22Rv1 (cell line): ENCODE measurements at regions not wholly inside any gene's neighbourhood (a gene's known extent, or its start where the extent isn't known, plus 50 kb on each side); places are given as distances from the start of the nearest gene placed in this dataset.
"Not testable (repeated sequence)": the region's sequence is repeated elsewhere in the genome, so short reads cannot be mapped to it uniquely, and the experiment has no call there.

Experiments
- H3K27ac ChIP-seq: fragments of 450-650 bp; 2 replicates; pipeline ENCODE4 v1.5.1; 2017
- ZFX ChIP-seq: fragments of 450-650 bp; IDR thresholded peaks from 2 replicates; pipeline ENCODE4 v1.6.1; 2017; ENCODE audit warnings: antibody characterized with exemption, borderline replicate concordance
- TF ChIP-seq, protein P1 (sequence below): fragments of 450-650 bp; IDR thresholded peaks from 2 replicates; pipeline ENCODE4 v1.5.1; 2017; ENCODE audit warnings: mild to moderate bottlenecking

DNA sequence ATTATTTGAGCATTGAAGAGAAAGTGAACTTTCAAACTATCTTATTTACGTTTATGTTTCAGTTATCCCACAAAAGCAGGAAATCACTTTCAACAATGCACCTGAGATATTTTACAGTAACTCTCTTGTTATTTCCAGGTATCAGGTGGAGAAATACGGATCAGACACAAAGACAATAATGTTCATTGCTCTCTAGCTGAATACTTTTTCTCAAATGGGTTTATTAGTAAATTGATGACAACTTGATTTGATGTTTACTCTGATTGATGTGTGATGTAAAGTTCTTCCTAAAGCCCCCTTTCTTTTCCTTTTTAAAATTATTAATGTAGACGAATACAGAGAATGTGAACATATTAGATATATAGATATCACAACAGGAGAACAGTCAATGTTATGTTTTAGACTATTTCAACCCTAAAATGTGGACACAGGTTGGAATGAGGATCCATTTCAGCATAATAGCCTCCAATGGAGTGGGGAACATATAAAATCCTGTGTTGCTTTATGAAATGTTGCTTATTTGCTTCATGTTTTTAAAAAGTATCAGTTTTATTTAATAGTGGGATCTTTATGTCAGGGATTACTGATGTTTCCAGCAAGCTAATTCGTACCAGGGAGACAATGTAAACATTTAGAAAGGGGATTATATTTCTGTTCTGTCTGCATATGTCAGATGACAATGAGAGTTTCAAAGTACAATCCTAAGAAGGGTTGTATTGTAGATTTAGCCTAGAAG is 1522.3 kb upstream of the TPTE start:
- H3K27ac ChIP-seq, result no peak overlapping the region
- TF ChIP-seq ZFX, result no peak
- TF ChIP-seq, protein P1, sequence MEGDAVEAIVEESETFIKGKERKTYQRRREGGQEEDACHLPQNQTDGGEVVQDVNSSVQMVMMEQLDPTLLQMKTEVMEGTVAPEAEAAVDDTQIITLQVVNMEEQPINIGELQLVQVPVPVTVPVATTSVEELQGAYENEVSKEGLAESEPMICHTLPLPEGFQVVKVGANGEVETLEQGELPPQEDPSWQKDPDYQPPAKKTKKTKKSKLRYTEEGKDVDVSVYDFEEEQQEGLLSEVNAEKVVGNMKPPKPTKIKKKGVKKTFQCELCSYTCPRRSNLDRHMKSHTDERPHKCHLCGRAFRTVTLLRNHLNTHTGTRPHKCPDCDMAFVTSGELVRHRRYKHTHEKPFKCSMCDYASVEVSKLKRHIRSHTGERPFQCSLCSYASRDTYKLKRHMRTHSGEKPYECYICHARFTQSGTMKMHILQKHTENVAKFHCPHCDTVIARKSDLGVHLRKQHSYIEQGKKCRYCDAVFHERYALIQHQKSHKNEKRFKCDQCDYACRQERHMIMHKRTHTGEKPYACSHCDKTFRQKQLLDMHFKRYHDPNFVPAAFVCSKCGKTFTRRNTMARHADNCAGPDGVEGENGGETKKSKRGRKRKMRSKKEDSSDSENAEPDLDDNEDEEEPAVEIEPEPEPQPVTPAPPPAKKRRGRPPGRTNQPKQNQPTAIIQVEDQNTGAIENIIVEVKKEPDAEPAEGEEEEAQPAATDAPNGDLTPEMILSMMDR, result no peak

DNA sequence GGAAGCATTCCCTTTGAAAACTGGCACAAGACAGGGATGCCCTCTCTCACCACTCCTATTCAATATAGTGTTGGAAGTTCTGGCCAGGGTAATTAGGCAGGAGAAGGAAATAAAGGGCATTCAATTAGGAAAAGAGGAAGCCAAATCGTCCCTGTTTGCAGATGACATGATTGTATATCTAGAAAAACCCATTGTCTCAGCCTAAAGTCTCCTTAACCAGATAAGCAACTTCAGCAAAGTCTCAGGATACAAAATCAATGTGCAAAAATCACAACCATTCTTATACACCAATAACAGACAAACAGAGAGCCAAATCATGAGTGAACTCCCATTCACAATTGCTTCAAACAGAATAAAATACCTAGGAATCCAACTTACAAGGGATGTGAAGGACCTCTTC is 1521.3 kb upstream of the TPTE start:
- not testable (repeated sequence) for H3K27ac ChIP-seq

DNA sequence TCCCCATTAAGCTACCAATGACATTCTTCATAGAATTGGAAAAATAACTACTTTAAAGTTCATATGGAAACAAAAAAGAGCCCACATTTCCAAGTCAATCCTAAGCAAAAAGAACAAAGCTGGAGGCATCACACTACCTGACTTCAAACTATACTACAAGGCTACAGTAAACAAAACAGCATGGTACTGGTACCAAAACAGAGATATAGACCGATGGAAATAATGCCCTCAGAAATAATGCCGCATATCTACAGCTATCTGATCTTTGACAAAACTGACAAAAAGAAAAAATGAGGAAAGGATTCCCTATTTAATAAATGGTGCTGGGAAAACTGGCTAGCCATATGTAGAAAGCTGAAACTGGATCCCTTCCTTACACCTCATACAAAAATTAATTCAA is 1520.7 kb upstream of the TPTE start:
- H3K27ac ChIP-seq, result not testable (repeated sequence)

DNA sequence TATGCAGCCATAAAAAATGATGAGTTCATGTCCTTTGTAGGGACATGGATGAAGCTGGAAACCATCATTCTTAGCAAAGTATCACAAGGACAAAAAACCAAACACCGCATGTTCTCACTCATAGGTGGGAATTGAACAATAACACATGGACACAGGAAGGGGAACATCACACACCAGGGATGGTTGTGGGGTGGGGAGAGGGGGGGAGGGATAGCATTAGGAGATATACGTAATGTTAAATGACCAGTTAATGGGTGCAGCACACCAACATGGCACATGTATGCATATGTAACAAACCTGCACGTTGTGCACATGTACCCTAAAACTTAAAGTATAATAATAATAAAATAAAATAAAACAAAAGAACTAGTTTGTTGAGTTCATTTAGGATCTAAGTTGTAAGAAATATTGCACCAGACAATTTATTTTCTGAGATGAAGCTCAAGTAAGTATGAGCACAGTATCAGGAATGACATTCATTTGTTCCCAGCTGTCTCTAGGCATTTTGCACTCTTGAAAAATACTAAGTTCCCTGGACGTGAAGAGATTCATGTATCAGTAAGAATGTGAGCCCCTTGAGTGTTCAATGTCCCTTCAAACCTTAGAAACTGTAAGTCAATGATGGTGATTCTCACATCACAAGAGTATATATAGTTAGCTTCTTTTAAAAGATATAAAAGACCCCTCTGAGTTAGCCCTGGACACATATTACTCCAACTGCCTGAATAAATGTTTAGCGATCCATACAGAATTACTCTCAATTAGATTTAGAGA is 1519.3 kb upstream of the TPTE start:
- not testable (repeated sequence) for H3K27ac ChIP-seq

DNA sequence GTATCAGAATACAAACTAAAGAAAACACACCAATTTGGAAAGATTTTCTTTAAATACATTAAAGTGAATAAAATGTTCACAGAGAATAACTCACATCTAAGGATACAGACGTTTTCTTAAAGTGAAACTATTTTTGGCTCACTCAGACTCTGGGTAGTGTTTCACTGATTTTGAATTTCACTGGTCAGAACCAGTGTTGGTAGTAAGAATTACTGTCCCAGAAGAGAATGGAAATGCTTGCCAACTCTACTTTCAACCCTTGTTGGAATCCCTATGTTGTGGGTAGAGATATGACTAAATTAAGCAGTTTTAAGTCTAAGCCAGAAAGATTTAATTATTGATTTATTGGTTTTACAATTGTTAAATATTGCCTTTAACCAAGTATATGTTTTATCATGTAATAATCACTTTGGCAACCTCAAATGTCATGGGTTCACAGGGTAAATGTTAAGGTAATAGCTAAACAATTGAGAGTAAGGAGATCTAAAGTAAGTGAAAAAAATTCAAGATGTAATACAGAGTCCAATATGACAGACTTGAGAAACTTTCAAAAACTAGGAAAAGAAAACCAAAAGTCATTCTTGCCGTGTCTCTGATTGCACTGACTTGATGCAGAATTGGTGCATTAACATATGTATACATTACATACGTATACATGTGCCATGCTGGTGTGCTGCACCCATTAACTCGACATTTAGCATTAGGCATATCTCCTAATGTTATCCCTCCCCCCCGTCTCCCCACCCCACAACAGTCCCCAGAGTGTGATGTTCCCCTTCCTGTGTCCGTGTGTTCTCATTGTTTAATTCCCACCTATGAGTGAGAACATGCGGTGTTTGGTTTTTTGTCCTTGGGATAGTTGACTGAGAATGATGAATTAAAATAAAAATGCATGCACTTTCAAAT is 1517.2 kb upstream of the TPTE start:
- not testable (repeated sequence) for H3K27ac ChIP-seq

DNA sequence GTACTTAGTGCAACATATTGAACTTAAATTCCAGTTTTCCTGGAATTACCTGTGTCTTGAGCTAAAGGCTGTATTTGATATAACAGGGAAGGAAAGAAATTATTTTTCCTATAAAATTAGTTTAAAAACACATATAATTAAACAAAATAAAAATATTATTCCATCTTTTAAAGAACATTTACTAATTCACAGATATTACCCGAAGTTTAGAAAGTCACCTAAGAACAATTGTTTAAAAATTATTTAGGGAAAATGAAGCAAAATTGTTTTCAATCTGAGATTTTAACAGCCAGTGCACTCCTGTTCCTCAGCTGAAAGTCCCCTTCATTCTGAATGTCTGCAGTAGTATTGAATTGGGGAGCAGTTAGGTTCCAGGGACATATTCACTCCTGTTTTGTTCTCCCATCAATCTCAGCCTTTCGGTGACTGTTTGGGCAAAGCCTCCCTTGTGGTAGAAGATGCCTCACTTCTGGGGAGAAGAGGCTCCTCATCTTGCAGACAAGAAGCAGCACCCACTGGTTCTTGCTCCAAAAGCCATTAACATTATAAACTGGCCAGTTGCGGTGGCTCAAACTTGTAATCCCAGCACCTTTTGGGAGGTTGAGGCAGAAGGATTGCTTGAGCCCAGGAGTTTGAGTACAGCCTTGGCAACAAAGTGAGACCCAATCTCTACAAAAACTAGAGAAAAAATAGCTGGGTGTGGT is 1516.4 kb upstream of the TPTE start:
- H3K27ac ChIP-seq, result not testable (repeated sequence)

DNA sequence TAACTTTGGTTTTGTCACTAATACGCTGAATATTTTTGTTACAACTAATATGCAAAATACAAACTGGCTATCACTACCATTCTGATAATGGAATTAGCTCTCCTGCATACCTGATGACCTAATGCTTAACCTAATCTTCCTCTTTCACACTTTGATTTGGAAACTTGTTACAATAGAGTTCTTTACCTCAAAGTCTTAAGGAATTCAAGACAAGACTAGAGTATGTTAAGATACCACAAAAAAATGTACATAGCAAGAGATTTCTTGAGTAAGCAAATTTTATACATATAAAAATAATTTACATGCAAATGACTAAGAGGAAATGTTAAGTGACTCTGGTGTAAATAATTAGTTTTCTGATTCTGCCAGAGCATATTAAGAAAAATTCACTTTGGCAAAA is 1515.7 kb upstream of the TPTE start:
- not testable (repeated sequence) for H3K27ac ChIP-seq

DNA sequence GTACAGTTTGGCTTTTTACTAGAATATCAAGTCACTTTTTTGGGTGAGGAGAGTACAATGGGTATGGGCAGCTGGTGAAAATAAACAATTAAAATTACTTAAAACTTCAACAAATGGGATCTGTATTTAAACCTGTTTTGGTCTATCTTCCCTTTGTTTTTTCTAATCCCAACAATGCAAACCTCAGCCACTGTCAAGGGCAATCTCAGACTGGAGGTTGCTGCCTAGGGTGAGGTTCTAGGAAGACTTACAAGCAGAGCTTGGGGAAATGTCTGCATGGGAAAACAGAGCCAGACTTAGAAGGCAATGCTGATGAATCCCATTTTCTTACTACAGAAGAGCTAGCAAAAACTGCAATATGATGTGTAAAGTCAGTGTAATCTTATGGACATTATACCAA is 1515.3 kb upstream of the TPTE start:
- not testable (repeated sequence) for H3K27ac ChIP-seq

DNA sequence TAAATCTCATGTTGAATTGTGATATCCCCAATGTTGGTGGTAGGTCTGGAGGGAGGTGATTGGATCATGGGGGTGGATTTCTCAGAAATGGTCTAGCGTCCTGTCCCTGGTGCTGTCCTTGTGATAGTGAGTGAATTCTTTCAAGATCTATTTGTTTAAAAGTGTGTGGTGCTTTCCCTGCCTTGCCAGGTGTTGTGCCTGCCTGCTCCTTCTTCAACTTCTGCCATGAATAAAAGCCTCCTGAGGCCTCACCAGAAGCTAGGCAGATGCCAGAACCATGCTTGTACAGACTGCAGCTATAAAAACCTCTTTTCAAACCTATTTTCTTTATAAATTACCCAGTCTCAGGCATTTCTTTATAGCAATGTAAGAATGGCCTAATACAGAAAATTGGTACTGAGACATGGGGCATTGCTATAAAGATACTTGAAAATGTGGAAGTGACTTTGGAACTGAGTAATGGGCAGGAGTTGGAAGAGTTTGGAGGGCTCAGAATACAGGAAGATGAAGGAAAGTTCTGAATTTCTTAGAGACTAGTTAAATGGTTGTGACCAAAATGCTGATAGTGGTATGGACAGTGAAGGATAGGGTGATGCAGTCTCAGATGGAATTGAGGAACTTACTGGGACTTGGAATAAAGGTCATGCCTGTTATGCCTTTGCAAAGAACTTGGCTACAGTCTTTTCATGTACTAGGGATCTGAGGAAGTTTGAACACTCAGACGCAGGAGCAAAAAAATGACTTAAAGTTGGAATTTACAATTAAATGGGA is 1514.6 kb upstream of the TPTE start:
- H3K27ac ChIP-seq, result not testable (repeated sequence)

DNA sequence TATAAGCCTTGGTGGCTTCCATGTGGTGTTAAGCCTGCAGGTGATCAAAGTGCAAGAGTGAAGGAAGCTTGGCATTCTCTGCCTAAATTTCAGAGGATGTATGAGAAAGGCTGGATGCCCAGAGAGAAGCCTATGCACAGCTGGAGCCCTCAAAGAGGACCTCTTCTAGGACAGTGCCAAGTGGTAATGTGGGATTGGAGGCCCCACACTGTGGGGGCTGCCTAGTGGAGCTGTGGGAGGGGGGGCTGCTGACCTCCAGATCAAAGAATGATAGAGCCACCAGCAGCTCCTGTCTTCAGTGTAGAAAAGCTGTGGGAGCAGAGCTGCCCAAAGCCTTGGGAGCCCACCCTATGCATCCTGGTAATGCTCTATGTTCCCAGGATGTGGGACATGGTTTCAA is 1512.7 kb upstream of the TPTE start:
- peak overlapping the region; percentile 27; the same call in 1 of the 2 replicates for H3K27ac ChIP-seq
- no peak for TF ChIP-seq ZFX
- TF ChIP-seq, protein P1, result no peak

DNA sequence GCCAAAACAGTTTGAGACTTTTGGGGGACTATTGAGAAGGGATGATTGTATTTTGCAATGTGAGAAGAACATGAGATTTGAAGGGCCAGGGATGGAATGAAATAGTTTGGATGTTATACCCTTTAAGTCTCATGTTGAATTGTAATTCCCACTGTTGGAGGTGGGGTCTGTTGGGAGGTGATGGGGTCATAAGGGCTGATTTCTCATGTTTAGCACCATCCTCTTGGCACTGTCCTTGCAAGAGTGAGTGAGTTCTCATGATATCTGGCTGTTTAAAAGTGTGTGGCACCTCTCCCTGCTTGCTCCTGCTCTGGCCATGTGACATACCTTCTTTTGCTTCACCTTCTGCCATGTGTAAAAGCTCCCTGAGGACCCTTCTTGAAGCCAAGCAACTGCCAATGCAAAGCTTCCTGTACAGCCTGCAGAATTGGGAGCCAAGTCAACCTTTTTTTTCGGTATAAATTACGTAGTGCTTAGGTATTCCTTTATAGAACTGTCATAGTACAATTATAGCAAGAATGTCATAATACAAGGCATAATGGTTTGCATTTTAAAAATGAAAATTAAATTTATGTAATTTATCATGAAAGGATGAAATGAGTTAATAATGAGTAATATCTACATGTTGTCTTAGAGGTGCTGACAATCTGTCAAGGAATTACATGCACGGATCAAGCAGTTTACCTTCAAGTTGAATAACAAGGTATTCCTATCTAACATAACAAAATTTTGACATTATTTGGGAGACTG is 1511.9 kb upstream of the TPTE start:
- peak overlapping the region; percentile 38 for H3K27ac ChIP-seq

DNA sequence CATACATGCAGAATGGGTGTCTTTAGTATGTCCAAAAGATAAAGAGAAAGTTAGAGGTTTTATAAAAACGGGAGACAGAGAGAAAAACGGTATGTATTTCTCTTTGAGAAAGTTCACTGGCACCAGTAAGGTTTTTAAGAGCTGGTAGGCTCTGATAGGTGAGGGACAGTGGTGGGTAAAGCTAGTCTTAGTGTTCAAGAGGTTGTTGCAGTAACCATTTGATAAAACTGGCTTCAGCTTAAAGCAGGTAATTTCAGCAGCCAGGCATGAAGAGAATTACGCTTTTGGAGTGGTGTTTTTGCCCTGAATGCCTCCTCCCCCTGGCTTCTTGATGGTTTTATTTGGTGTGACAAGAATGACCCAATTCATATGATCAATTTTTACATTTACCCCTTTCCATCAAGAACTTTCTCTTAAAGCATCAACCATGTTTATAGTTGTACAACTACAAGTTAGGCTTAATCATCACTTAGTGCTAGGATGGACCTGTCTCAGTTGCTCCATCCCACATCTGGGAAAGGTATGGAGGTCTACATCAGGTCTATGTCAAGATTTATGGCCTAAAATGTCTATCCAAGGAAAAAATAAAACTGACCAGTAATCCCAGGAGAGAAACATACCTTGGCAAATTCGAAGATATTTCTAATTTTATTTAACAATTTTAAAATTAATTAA is 1511.1 kb upstream of the TPTE start:
- not testable (repeated sequence) for H3K27ac ChIP-seq

DNA sequence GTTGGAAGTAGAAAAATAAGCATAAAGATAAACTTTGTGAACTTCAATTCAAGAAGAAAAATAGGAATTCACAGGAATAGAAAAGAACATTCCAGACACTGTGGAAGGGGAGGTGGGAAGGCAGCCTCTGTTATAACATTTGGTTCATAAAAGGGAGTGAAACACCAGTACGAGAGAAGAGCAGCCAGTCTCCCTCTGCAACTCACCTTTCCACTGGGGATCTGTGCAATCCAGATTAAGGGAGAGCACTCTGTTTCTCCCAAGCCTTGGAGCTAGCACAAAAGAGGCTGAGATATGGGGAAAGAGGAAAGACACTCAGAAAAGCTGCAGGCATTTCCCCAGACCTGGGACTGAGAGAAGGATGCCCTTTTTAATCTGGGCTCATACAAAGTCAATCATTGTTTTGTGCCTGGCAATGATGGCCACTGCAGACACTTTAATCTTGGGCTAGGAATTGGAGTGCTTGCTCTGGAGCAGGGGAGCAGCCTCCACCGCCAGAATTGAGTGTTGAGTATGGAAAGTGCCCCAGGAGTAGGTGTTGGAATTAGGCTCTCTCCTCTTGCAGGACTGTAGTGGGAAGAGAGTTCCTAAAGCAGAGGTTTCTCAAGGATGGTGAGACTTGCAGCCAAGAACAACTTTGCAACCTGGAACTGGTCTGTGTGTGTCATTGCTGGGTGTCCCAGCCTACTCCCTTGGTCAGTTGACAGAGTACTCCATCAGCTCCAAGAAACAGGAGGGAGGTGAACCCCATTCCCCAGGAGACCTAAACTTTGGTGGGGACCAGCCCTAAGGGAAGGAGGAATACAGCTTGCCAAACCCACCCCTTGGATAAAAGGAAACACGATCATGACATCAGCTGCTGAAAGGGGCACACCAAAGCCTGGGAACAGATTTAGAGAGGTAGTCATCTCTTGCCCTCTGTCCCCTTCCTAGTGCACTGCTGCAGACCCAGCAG is 1510.2 kb upstream of the TPTE start:
- not testable (repeated sequence) for H3K27ac ChIP-seq

DNA sequence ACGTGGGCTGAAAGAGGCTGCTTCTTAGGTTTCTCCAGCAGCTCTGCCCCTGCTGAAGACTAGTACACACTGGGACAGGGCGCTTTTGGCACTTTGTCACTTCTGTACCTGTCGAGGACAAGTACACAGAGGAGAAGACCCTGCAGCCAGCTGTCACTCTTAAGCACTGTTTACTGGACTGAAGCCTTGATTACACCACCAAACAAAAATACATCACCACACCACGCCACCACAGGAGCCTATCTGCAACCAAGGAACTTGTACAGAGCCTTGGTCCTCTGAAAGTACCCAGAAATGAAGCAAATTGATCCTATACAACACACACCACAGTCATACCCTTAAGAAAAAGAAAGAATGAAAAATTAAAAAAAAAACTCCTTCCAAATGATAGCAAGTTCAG is 1509.5 kb upstream of the TPTE start:
- H3K27ac ChIP-seq, result not testable (repeated sequence)
